Endothelial cell of umbilical vein (primary cell): ENCODE measurements at regions not wholly inside any gene's neighbourhood (a gene's known extent, or its start where the extent isn't known, plus 50 kb on each side); places are given as distances from the start of the nearest gene placed in this dataset.
"Not testable (repeated sequence)": the region's sequence is repeated elsewhere in the genome, so short reads cannot be mapped to it uniquely, and the experiment has no call there.

Experiments used
- BruUV-seq: library from RNA; stranded (reverse); fragments of 400-500 nt; replicated peaks from 2 replicates; lab custom pipeline; 2021; lab: Mats Ljungman, UMichigan
- CTCF ChIA-PET: fragments of 300-600, 350-600 bp; sonication (Branson Sonifier 250); formaldehyde crosslinking; loops from one replicate; lab custom pipeline; 2021; ENCODE audit warnings: antibody characterized with exemption, inconsistent platforms; lab: Charles Lee
- POLR2A ChIA-PET: fragments of 300-600, 350-600 bp; sonication (Branson Sonifier 250); formaldehyde crosslinking; loops from one replicate; lab custom pipeline; 2021; ENCODE audit warnings: antibody characterized with exemption, inconsistent platforms; lab: Charles Lee
- DNase-seq: peaks from one replicate; pipeline ENCODE4 v3.0.0-alpha.2; 2011; ENCODE audit warnings: low read depth, low spot score
- FAIRE-seq: peaks from 2 replicates; lab custom pipeline; 2011; peaks lifted over from hg19 to GRCh38; lab: Jason Lieb, UNC
- H2AFZ ChIP-seq: 2 replicates; pipeline ENCODE4 v1.6.0; 2012; ENCODE audit warnings: low read depth, low read length, control low read depth, inconsistent platforms
- H3K27ac ChIP-seq: 2 replicates; pipeline ENCODE4 v1.5.1; 2011; ENCODE audit warnings: low read depth, mild to moderate bottlenecking, control low read depth, low read length, moderate library complexity; ENCODE audit not compliant: insufficient read depth
- H3K27me3 ChIP-seq, 2 experiments: 2 replicates each; pipeline versions ENCODE4 v1.6.0 to v1.6.1; 2011; ENCODE audit warnings: low read length in 2 of 2, mixed read lengths in 1 of 2; ENCODE audit not compliant: control insufficient read depth in 2 of 2, insufficient read depth in 2 of 2
- H3K36me3 ChIP-seq, 2 experiments: 2 replicates in 1 of 2; 3 replicates in 1 of 2; pipeline ENCODE4 v1.5.1; 2011; ENCODE audit warnings: low read length in 2 of 2, mild to moderate bottlenecking in 1 of 2, moderate library complexity in 1 of 2; ENCODE audit not compliant: control insufficient read depth in 2 of 2, insufficient read depth in 2 of 2; ENCODE audit errors: extremely low read depth in 1 of 2
- H3K4me1 ChIP-seq: 3 replicates; pipeline ENCODE4 v1.5.1; 2011; ENCODE audit warnings: mild to moderate bottlenecking, low read length; ENCODE audit not compliant: control insufficient read depth, insufficient read depth; ENCODE audit errors: extremely low read depth
- H3K4me2 ChIP-seq: 2 replicates; pipeline ENCODE4 v1.6.1; 2011; ENCODE audit warnings: low read length, control low read depth, mixed read lengths; ENCODE audit not compliant: insufficient read depth
- H3K4me3 ChIP-seq, 3 experiments: fragments of 200-600 bp in 1 of 3; sonication (generic), shearing (Covaris generic) in 1 of 3; replicated peaks in 1 of 3; 2 replicates each; pipeline ENCODE4 v1.5.1; 2011 to 2016; ENCODE audit warnings: control low read depth in 3 of 3, low read length in 3 of 3, mild to moderate bottlenecking in 2 of 3, inconsistent platforms in 1 of 3, low read depth in 1 of 3, moderate library complexity in 1 of 3; ENCODE audit not compliant: insufficient read depth in 1 of 3
- H3K79me2 ChIP-seq: 2 replicates; pipeline ENCODE4 v1.6.0; 2012; ENCODE audit warnings: low read length, inconsistent platforms; ENCODE audit not compliant: control insufficient read depth, insufficient read depth
- H3K9ac ChIP-seq: replicated peaks from 2 replicates; pipeline ENCODE3; 2011; ENCODE audit warnings: low read length, control low read depth; ENCODE audit not compliant: insufficient read depth; ENCODE audit errors: extremely low read depth
- H3K9me1 ChIP-seq: replicated peaks from 3 replicates; pipeline ENCODE4 v1.6.0; 2011; ENCODE audit warnings: mild to moderate bottlenecking, low read length; ENCODE audit not compliant: control insufficient read depth, insufficient read depth; ENCODE audit errors: extremely low read depth
- H3K9me3 ChIP-seq: replicated peaks from 2 replicates; pipeline ENCODE4 v1.5.1; 2012; ENCODE audit warnings: low read length, inconsistent platforms; ENCODE audit not compliant: control insufficient read depth, insufficient read depth
- H4K20me1 ChIP-seq: replicated peaks from 2 replicates; pipeline ENCODE3; 2011; ENCODE audit warnings: mild to moderate bottlenecking, low read length; ENCODE audit not compliant: control insufficient read depth, insufficient read depth; ENCODE audit errors: extremely low read depth
- EZH2 ChIP-seq: IDR thresholded peaks from 2 replicates; pipeline ENCODE4 v1.6.1; 2012; ENCODE audit warnings: borderline replicate concordance, low read depth, mild to moderate bottlenecking, moderate library complexity, low read length, inconsistent platforms; ENCODE audit not compliant: severe bottlenecking
- FOS ChIP-seq: IDR thresholded peaks from 2 replicates; pipeline ENCODE4 v1.6.1; 2011; ENCODE audit warnings: mild to moderate bottlenecking, low read length, moderate library complexity, borderline replicate concordance; ENCODE audit not compliant: insufficient read depth
- GATA2 ChIP-seq: IDR thresholded peaks from 2 replicates; pipeline ENCODE4 v1.7.0; 2011; ENCODE audit warnings: low read depth, mild to moderate bottlenecking, moderate library complexity, mixed read lengths, low read length; ENCODE audit not compliant: insufficient read length, insufficient read depth
- JUN ChIP-seq: IDR thresholded peaks from 2 replicates; pipeline ENCODE4 v1.6.1; 2011; ENCODE audit warnings: borderline replicate concordance, low read depth; ENCODE audit not compliant: insufficient read length, insufficient read depth
- MYC ChIP-seq: IDR thresholded peaks from one replicate; pipeline ENCODE4 v1.6.1; 2011; ENCODE audit warnings: mild to moderate bottlenecking, low read depth, low read length
- POLR2A ChIP-seq: IDR thresholded peaks from 2 replicates; pipeline ENCODE4 v1.6.1; 2012; ENCODE audit warnings: low read depth, mild to moderate bottlenecking, control low read depth, low read length
- POLR2AphosphoS5 ChIP-seq: IDR thresholded peaks from 2 replicates; pipeline ENCODE4 v1.6.1; 2012; ENCODE audit warnings: low read depth, mild to moderate bottlenecking, control low read depth, low read length, moderate library complexity; ENCODE audit not compliant: insufficient read depth
- dilution Hi-C: fragments of 300-500 bp; cut with MboI; formaldehyde crosslinking; loops from one replicate; pipeline ENCODE4 v1.15.0; 2019; ENCODE audit warnings: low sequenced_read_pairs; ENCODE audit not compliant: extremely low pct_ligation_motif_present
- intact Hi-C: fragments of 100-400 bp; cut with micrococcal nuclease; formaldehyde crosslinking; loops from one replicate; pipeline ENCODE4 v1.10.0; 2022
- TF ChIP-seq, protein P1 (sequence below): IDR thresholded peaks from 2 replicates; pipeline ENCODE4 v1.6.1; 2011; ENCODE audit not compliant: insufficient read depth, insufficient read length
- TF ChIP-seq, protein P2 (sequence below), 2 donors: IDR thresholded peaks; 1 replicate in 1 of 2; 2 replicates in 1 of 2; pipeline ENCODE4 v1.5.1; 2011; ENCODE audit warnings: low read length in 2 of 2, mild to moderate bottlenecking in 2 of 2, moderate library complexity in 2 of 2, control low read depth in 1 of 2, inconsistent platforms in 1 of 2, low read depth in 1 of 2; ENCODE audit not compliant: insufficient read depth in 1 of 2; ENCODE audit errors: extremely low read depth in 1 of 2

DNA sequence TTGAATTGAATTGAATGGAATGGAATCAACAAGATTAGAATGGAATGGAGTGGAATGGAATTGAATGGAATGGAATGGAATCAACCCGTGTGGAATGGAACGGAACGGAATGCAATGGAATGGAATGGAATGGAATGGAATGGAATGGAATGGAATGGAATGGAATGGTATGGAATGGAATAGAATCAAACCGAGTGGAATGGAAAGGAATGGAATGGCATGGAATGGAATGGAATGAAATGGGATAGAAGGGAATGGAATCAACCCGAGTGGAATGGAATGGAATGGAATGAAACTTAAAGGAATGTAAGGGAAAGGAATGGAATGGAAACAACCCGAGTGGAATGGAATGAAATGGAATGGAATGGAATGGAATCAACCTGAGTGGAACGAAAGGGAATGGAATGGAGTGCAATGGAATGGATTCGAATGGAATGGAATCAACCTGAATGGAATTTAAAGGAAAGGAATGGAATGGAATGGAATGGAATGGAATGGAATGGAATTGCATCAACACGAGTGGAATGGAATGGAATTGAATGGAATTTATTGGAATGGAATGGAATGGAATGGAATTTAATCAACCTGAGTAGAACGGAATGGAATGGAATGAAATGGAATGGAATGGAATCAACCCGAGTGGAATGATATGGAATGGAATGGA lies 1146.6 kb downstream of the RPIA start:
- TF ChIP-seq GATA2 = no peak
- TF ChIP-seq FOS = no peak
- no peak for TF ChIP-seq JUN
- TF ChIP-seq POLR2A = no peak
- TF ChIP-seq EZH2 = no peak
- TF ChIP-seq, protein P1, sequence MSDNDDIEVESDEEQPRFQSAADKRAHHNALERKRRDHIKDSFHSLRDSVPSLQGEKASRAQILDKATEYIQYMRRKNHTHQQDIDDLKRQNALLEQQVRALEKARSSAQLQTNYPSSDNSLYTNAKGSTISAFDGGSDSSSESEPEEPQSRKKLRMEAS = no peak
- TF ChIP-seq POLR2AphosphoS5 = no peak
- no peak for TF ChIP-seq MYC
- TF ChIP-seq, protein P2, sequence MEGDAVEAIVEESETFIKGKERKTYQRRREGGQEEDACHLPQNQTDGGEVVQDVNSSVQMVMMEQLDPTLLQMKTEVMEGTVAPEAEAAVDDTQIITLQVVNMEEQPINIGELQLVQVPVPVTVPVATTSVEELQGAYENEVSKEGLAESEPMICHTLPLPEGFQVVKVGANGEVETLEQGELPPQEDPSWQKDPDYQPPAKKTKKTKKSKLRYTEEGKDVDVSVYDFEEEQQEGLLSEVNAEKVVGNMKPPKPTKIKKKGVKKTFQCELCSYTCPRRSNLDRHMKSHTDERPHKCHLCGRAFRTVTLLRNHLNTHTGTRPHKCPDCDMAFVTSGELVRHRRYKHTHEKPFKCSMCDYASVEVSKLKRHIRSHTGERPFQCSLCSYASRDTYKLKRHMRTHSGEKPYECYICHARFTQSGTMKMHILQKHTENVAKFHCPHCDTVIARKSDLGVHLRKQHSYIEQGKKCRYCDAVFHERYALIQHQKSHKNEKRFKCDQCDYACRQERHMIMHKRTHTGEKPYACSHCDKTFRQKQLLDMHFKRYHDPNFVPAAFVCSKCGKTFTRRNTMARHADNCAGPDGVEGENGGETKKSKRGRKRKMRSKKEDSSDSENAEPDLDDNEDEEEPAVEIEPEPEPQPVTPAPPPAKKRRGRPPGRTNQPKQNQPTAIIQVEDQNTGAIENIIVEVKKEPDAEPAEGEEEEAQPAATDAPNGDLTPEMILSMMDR (IDR thresholded peaks at IDR 0.05; ENCODE audit: extremely low read depth in 1 of 2, insufficient read depth in 1 of 2, low read depth in 1 of 2, low read length in 2 of 2) = no peak
- DNase-seq (peak; percentile 61), FAIRE-seq (no peak)
- Histone ChIP-seq H3K9me3 (peaks cover 55% of the 10 kb centered on the region), H3K9ac (no peak overlapping the region), H3K4me3 (no peak overlapping the region), H3K27ac (no peak overlapping the region), H3K4me1 (no peaks in the 10 kb centered on the region), H3K4me2 (no peak overlapping the region), H2AFZ (no peak overlapping the region), H3K36me3 (no peaks in the 10 kb centered on the region), H3K27me3 (no peaks in the 10 kb centered on the region), H3K79me2 (no peaks in the 10 kb centered on the region), H3K9me1 (no peaks in the 10 kb centered on the region), H4K20me1 (no peaks in the 10 kb centered on the region)
- no TSS peak for BruUV-seq
- CTCF ChIA-PET = no interaction called here
- POLR2A ChIA-PET = no interaction called here
- intact Hi-C loops = no loop called here
- dilution Hi-C loops = no loop called here

DNA sequence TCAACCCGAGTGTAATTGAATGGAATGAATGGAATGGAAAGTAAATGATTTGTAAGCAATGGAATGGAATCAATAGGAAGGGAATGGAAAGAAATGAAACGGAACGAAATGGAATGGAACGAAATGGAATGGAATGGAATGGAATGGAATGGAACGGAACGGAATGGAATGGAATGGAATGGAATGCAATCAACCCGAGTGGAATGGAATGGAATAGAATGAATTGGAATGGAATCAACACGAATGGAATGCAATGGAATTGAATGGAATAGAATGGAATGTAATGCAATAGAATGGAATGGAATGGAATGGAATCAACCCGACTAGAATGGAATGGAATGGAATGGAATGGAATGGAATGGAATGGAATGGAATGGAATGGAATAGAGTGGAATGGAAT lies 1148.7 kb downstream of the RPIA start:
- H3K9ac ChIP-seq, H3K4me3 ChIP-seq, H4K20me1 ChIP-seq, H3K4me2 ChIP-seq, H2AFZ ChIP-seq, intact Hi-C loops, BruUV-seq, H3K4me1 ChIP-seq, FAIRE-seq, H3K36me3 ChIP-seq, H3K79me2 ChIP-seq, H3K27me3 ChIP-seq, CTCF ChIA-PET, H3K27ac ChIP-seq, POLR2A ChIA-PET, dilution Hi-C loops, H3K9me1 ChIP-seq: not testable (repeated sequence)
- DNase-seq = peak; percentile 82
- peaks cover 54% of the 10 kb centered on the region for H3K9me3 ChIP-seq
